GM12865 (cell line): ENCODE measurements at regions not wholly inside any gene's neighbourhood (a gene's known extent, or its start where the extent isn't known, plus 50 kb on each side); places are given as distances from the start of the nearest gene placed in this dataset.

ENCODE experiments used
- DNase-seq: peaks from one replicate; pipeline ENCODE4 v3.0.0; 2010; ENCODE audit warnings: low read depth
- H3K4me3 ChIP-seq: 2 replicates; pipeline ENCODE4 v1.5.1; 2011; ENCODE audit warnings: mild to moderate bottlenecking, low read depth, low read length, control low read depth
- CTCF ChIP-seq: IDR thresholded peaks from 2 replicates; pipeline ENCODE4 v1.5.1; 2011; ENCODE audit warnings: low read length, control low read depth, low read depth, inconsistent platforms; ENCODE audit not compliant: insufficient read depth; ENCODE audit errors: missing control alignments

- no peak for DNase-seq
- TF ChIP-seq CTCF: no peak
- H3K4me3 ChIP-seq: no peak overlapping the region
Observed at GRCh38 chr13:109875746-109876145, 89.4 kb upstream of the IRS2 start.

GRCh38 chr13:109874484-109875454 is 88.4 kb upstream of the IRS2 start:
- DNase-seq: no peak
- H3K4me3 ChIP-seq: no peak overlapping the region
- TF ChIP-seq CTCF: no peak

GRCh38 chr13:109873351-109874123 is 87.2 kb upstream of the IRS2 start:
- no peak for DNase-seq
- no peak for TF ChIP-seq CTCF
- H3K4me3 ChIP-seq: no peak overlapping the region

GRCh38 chr13:109872864-109873263 is 86.5 kb upstream of the IRS2 start:
- TF ChIP-seq CTCF: no peak
- no peak overlapping the region for H3K4me3 ChIP-seq

GRCh38 chr13:109870696-109871370 is 84.5 kb upstream of the IRS2 start:
- DNase-seq: no peak
- TF ChIP-seq CTCF: no peak
- no peak overlapping the region for H3K4me3 ChIP-seq

More at GRCh38 chr13:109872864-109873263, 86.5 kb upstream of the IRS2 start:
- no peak for DNase-seq

GRCh38 chr13:109870274-109870673 is 83.9 kb upstream of the IRS2 start:
- H3K4me3 ChIP-seq: no peak overlapping the region
- no peak for DNase-seq
- no peak for TF ChIP-seq CTCF
